Transverse colon (tissue), 4 donors: ENCODE measurements at regions not wholly inside any gene's neighbourhood (a gene's known extent, or its start where the extent isn't known, plus 50 kb on each side); places are given as distances from the start of the nearest gene placed in this dataset.
"Not testable (repeated sequence)": the region's sequence is repeated elsewhere in the genome, so short reads cannot be mapped to it uniquely, and the experiment has no call there.

Experiments used
- EP300 ChIP-seq: sonication (generic); formaldehyde crosslinking; IDR thresholded peaks from one replicate; pipeline ENCODE4 v1.6.1; 2017; ENCODE audit warnings: antibody characterized with exemption, low read depth
- POLR2A ChIP-seq: fragments of 450-650 bp; IDR thresholded peaks from one replicate; pipeline ENCODE4 v1.6.1; 2016; ENCODE audit warnings: antibody characterized with exemption, mild to moderate bottlenecking, moderate library complexity
- POLR2AphosphoS5 ChIP-seq, 3 donors: sonication (generic); formaldehyde crosslinking; IDR thresholded peaks; one replicate each; pipeline ENCODE4 v1.6.1; 2016; ENCODE audit warnings: antibody characterized with exemption in 3 of 3
- TF ChIP-seq, protein P1 (sequence below), 5 experiments: fragments of 200-600 bp in 3 of 5; fragments of 450-650 bp in 2 of 5; sonication (generic) in 3 of 5; IDR thresholded peaks; 1 replicate in 2 of 5; 2 replicates in 3 of 5; pipeline ENCODE4 v1.5.1; 2016 to 2017; ENCODE audit warnings: antibody characterized with exemption in 5 of 5, inconsistent platforms in 3 of 5, mild to moderate bottlenecking in 2 of 5, moderate library complexity in 1 of 5

DNA sequence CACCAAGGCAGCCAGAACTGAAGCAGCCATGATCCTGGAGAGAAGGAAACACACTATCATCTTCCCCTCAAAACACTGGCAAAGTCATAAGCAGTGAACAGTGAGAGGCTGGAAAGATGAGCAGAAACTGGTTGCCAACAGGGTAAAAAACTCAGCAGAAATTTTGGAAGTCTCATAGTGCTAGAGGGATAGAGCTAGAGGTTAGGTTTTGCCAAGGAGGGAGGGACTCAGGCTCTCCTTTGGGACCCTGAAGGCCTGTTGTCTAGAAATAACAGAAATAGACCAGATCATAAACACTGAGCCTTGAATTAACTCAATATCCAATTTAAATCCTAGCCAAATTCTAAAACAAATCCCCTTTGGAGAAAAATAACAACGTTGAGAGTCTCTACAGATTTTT lies 853.6 kb downstream of the PRIM2 start:
- TF ChIP-seq POLR2A; EP300; POLR2AphosphoS5 (IDR thresholded peaks at IDR 0.05): not testable (repeated sequence)
- TF ChIP-seq, protein P1, sequence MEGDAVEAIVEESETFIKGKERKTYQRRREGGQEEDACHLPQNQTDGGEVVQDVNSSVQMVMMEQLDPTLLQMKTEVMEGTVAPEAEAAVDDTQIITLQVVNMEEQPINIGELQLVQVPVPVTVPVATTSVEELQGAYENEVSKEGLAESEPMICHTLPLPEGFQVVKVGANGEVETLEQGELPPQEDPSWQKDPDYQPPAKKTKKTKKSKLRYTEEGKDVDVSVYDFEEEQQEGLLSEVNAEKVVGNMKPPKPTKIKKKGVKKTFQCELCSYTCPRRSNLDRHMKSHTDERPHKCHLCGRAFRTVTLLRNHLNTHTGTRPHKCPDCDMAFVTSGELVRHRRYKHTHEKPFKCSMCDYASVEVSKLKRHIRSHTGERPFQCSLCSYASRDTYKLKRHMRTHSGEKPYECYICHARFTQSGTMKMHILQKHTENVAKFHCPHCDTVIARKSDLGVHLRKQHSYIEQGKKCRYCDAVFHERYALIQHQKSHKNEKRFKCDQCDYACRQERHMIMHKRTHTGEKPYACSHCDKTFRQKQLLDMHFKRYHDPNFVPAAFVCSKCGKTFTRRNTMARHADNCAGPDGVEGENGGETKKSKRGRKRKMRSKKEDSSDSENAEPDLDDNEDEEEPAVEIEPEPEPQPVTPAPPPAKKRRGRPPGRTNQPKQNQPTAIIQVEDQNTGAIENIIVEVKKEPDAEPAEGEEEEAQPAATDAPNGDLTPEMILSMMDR (IDR thresholded peaks at IDR 0.05): not testable (repeated sequence)
